WERI-Rb-1 (cell line): ENCODE measurements at regions not wholly inside any gene's neighbourhood (a gene's known extent, or its start where the extent isn't known, plus 50 kb on each side); places are given as distances from the start of the nearest gene placed in this dataset.

Experiments
- DNase-seq: peaks from one replicate; pipeline ENCODE4 v3.0.0-alpha.2; 2020
- H3K27ac ChIP-seq: fragments of 250-450 bp; sonication (Bioruptor Pico); 2 replicates; pipeline ENCODE4 v1.5.1; 2020; ENCODE audit warnings: mild to moderate bottlenecking, moderate library complexity
- H3K27me3 ChIP-seq: fragments of 250-450 bp; sonication (Bioruptor Pico); 2 replicates; pipeline ENCODE4 v1.5.1; 2021; ENCODE audit warnings: mild to moderate bottlenecking, low read depth, moderate library complexity; ENCODE audit not compliant: insufficient read depth, severe bottlenecking
- H3K36me3 ChIP-seq: fragments of 250-450 bp; sonication (Bioruptor Pico); 2 replicates; pipeline ENCODE4 v1.5.1; 2020; ENCODE audit warnings: mild to moderate bottlenecking, moderate library complexity
- H3K4me3 ChIP-seq: 2 replicates; pipeline ENCODE4 v1.5.1; 2011; ENCODE audit warnings: low read depth, mild to moderate bottlenecking, control low read depth, low read length
- H3K9me3 ChIP-seq: fragments of 250-450 bp; sonication (Bioruptor Pico); 2 replicates; pipeline ENCODE4 v1.5.1; 2021; ENCODE audit warnings: mild to moderate bottlenecking, moderate library complexity; ENCODE audit not compliant: severe bottlenecking
- CTCF ChIP-seq: IDR thresholded peaks from 2 replicates; pipeline ENCODE4 v1.5.1; 2011; ENCODE audit warnings: low read depth, mild to moderate bottlenecking, control low read depth, inconsistent platforms, low read length

DNA sequence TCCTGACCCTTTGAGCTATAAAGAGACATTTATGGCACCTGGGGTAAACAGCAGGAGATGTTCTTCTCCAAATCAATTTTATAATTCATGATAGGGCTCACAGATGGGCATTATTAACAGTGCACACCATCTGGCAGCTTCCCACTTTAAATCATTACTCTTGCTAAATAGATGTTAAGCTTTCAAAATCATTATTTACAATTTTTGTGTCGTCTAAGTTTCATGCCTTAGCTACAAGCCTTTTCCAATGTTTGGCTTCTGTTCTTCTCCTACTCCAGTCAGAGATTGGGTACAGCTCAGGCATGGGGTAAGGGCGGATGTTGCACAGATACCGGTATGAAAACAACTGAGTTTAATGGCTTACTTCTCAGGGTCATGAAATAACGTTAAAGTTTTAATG, 120.9 kb upstream of the PFN2 start:
- Histone ChIP-seq H3K36me3 (no peaks in the 10 kb centered on the region), H3K27me3 (no peaks in the 10 kb centered on the region), H3K27ac (no peak overlapping the region), H3K4me3 (no peak overlapping the region), H3K9me3 (no peaks in the 10 kb centered on the region)
- no peak for TF ChIP-seq CTCF
- DNase-seq: no peak

GRCh38 chr3:150090877-150091276, 120.2 kb upstream of the PFN2 start:
- no peaks in the 10 kb centered on the region for H3K27me3 ChIP-seq
- H3K36me3 ChIP-seq: no peaks in the 10 kb centered on the region
- no peak for DNase-seq
- H3K27ac ChIP-seq: no peak overlapping the region
- no peaks in the 10 kb centered on the region for H3K9me3 ChIP-seq
- no peak for TF ChIP-seq CTCF
- no peak overlapping the region for H3K4me3 ChIP-seq

DNA sequence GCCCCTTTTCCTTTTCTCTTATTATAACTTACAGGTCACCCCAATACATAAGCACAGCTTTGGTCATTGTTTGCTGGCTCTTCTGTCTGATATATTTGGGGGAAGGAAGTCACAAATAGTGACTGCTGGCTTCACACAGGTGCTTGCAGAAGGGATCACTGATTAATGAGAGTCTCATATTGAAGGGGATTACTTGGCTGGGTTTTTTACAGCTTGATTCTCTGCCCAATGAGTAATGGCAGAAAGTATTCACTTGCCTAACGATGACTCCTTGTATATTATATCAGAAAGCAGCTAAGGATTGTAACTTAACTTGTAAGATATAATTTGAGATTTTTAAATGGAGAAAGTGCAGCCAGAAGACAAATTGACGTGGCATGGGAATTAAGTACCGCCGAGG, 119.3 kb upstream of the PFN2 start:
- no peak overlapping the region for H3K4me3 ChIP-seq
- TF ChIP-seq CTCF: no peak
- no peaks in the 10 kb centered on the region for H3K36me3 ChIP-seq
- H3K27me3 ChIP-seq: no peaks in the 10 kb centered on the region
- no peak for DNase-seq
- no peak overlapping the region for H3K27ac ChIP-seq
- no peaks in the 10 kb centered on the region for H3K9me3 ChIP-seq

GRCh38 chr3:150084128-150084527, 113.4 kb upstream of the PFN2 start:
- Histone ChIP-seq H3K27ac (no peak overlapping the region), H3K4me3 (no peak overlapping the region), H3K9me3 (no peaks in the 10 kb centered on the region), H3K27me3 (no peaks in the 10 kb centered on the region), H3K36me3 (no peaks in the 10 kb centered on the region)
- no peak for TF ChIP-seq CTCF
- DNase-seq: no peak

- Histone ChIP-seq H3K27ac (no peak overlapping the region), H3K9me3 (no peaks in the 10 kb centered on the region), H3K4me3 (no peak overlapping the region), H3K27me3 (no peaks in the 10 kb centered on the region), H3K36me3 (no peaks in the 10 kb centered on the region)
- no peak for TF ChIP-seq CTCF
- no peak for DNase-seq
Measured at GRCh38 chr3:150083655-150084042, 113.0 kb upstream of the PFN2 start.

- Histone ChIP-seq H3K4me3 (no peak overlapping the region), H3K27ac (no peak overlapping the region), H3K36me3 (no peaks in the 10 kb centered on the region), H3K9me3 (no peaks in the 10 kb centered on the region), H3K27me3 (no peaks in the 10 kb centered on the region)
- no peak for DNase-seq
- TF ChIP-seq CTCF: no peak
Measured at GRCh38 chr3:150082898-150083654, 112.4 kb upstream of the PFN2 start.
